Mucosa of rectum (tissue), 2 donors: ENCODE measurements at regions not wholly inside any gene's neighbourhood (a gene's known extent, or its start where the extent isn't known, plus 50 kb on each side); places are given as distances from the start of the nearest gene placed in this dataset.

Experiments
- H3K27ac ChIP-seq, 2 donors: one replicate each; pipeline ENCODE4 v1.7.0; 2013; ENCODE audit warnings: inconsistent platforms in 2 of 2, low read depth in 2 of 2, low read length in 2 of 2
- H3K27me3 ChIP-seq, 2 donors: one replicate each; pipeline ENCODE4 v1.7.0; 2013; ENCODE audit warnings: low read length in 2 of 2; ENCODE audit not compliant: control insufficient read depth in 2 of 2, insufficient read depth in 2 of 2
- H3K36me3 ChIP-seq, 2 donors: one replicate each; pipeline ENCODE4 v1.7.0; 2013; ENCODE audit warnings: low read length in 2 of 2; ENCODE audit not compliant: control insufficient read depth in 2 of 2, insufficient read depth in 2 of 2
- H3K4me1 ChIP-seq, 2 donors: one replicate each; pipeline ENCODE4 v1.7.0; 2013; ENCODE audit warnings: low read length in 2 of 2, mild to moderate bottlenecking in 1 of 2; ENCODE audit not compliant: control insufficient read depth in 2 of 2, insufficient read depth in 2 of 2
- H3K4me3 ChIP-seq, 2 donors: one replicate each; pipeline ENCODE4 v1.7.0; 2013; ENCODE audit warnings: low read length in 2 of 2
- H3K9ac ChIP-seq, 2 donors: one replicate each; pipeline ENCODE4 v1.7.0; 2013; ENCODE audit warnings: low read length in 2 of 2, low read depth in 1 of 2, mild to moderate bottlenecking in 1 of 2
- H3K9me3 ChIP-seq, 2 donors: one replicate each; pipeline ENCODE4 v1.7.0; 2013; ENCODE audit warnings: low read length in 2 of 2; ENCODE audit not compliant: control insufficient read depth in 2 of 2
- donor health status: healthy.
- donor health status: Normal muscosa, but diverticular disease.

- Histone ChIP-seq H3K36me3 (no peaks in the 10 kb centered on the region), H3K9ac (no peak overlapping the region), H3K27me3 (no peaks in the 10 kb centered on the region), H3K27ac (no peak overlapping the region), H3K4me1 (no peaks in the 10 kb centered on the region), H3K9me3 (no peaks in the 10 kb centered on the region), H3K4me3 (no peak overlapping the region)
Measured at GRCh38 chr7:26614503-26614902, 249.9 kb downstream of the SKAP2 start.

- no peak overlapping the region for H3K27ac ChIP-seq
- no peaks in the 10 kb centered on the region for H3K9me3 ChIP-seq
- no peaks in the 10 kb centered on the region for H3K36me3 ChIP-seq
- H3K9ac ChIP-seq: no peak overlapping the region
- H3K27me3 ChIP-seq: no peaks in the 10 kb centered on the region
- no peaks in the 10 kb centered on the region for H3K4me1 ChIP-seq
- H3K4me3 ChIP-seq: no peak overlapping the region
Measured at GRCh38 chr7:26616235-26616634, 248.2 kb downstream of the SKAP2 start.

GRCh38 chr7:26617066-26617465 is 247.3 kb downstream of the SKAP2 start:
- H3K36me3 ChIP-seq: no peaks in the 10 kb centered on the region
- no peaks in the 10 kb centered on the region for H3K9me3 ChIP-seq
- no peaks in the 10 kb centered on the region for H3K27me3 ChIP-seq

More at GRCh38 chr7:26617066-26617465, 247.3 kb downstream of the SKAP2 start:
- Histone ChIP-seq H3K4me1 (no peaks in the 10 kb centered on the region), H3K4me3 (no peak overlapping the region), H3K9ac (no peak overlapping the region), H3K27ac (no peak overlapping the region)
